PC-9 (cell line): ENCODE measurements at regions not wholly inside any gene's neighbourhood (a gene's known extent, or its start where the extent isn't known, plus 50 kb on each side); places are given as distances from the start of the nearest gene placed in this dataset.

ENCODE experiments used
- BruUV-seq: library from RNA; stranded (reverse); fragments of 400-500 nt; replicated peaks from 2 replicates; lab custom pipeline; 2021; lab: Mats Ljungman, UMichigan
- CTCF ChIA-PET: fragments of 300-600 bp; sonication (Branson Sonifier 250); formaldehyde crosslinking; loops from one replicate; lab custom pipeline; 2022; ENCODE audit warnings: antibody characterized with exemption; lab: Charles Lee
- POLR2A ChIA-PET: fragments of 300-600 bp; sonication (Branson Sonifier 250); formaldehyde crosslinking; loops from one replicate; lab custom pipeline; 2022; ENCODE audit warnings: antibody characterized with exemption; ENCODE audit not compliant: unreplicated experiment; lab: Charles Lee
- DNase-seq, 2 experiments: peaks; one replicate each; pipeline versions ENCODE4 v3.0.0 to v3.0.0-alpha.2; 2015 to 2022; ENCODE audit warnings: mixed read lengths in 1 of 2
- H2AFZ ChIP-seq: fragments of 200-600 bp; sonication (generic); 2 replicates; pipeline ENCODE4 v1.8.1; 2017; ENCODE audit warnings: antibody characterized with exemption
- H3F3A ChIP-seq: fragments of 200-600 bp; sonication (generic); 2 replicates; pipeline ENCODE4 v1.8.1; 2017; ENCODE audit warnings: antibody characterized with exemption, mild to moderate bottlenecking, low read depth; ENCODE audit not compliant: insufficient read depth
- H3K27ac ChIP-seq: fragments of 200-600 bp; sonication (generic); 2 replicates; pipeline ENCODE4 v1.6.1; 2016; ENCODE audit warnings: mixed run types
- H3K27me3 ChIP-seq: fragments of 200-600 bp; sonication (generic); 2 replicates; pipeline ENCODE4 v1.6.1; 2016; ENCODE audit warnings: low read depth, mixed run types; ENCODE audit not compliant: insufficient read depth
- H3K36me3 ChIP-seq: fragments of 200-600 bp; sonication (generic); 2 replicates; pipeline ENCODE4 v1.6.1; 2016; ENCODE audit warnings: low read depth, mixed run types
- H3K4me1 ChIP-seq: fragments of 200-600 bp; sonication (generic); replicated peaks from 2 replicates; pipeline ENCODE4 v1.6.1; 2016; ENCODE audit warnings: mixed run types; ENCODE audit not compliant: insufficient read depth
- H3K4me2 ChIP-seq: fragments of 200-600 bp; sonication (generic); 2 replicates; pipeline ENCODE4 v1.6.1; 2017; ENCODE audit warnings: mixed run types
- H3K4me3 ChIP-seq: fragments of 200-600 bp; sonication (generic); 2 replicates; pipeline ENCODE4 v1.6.1; 2016; ENCODE audit warnings: mixed run types
- H3K79me2 ChIP-seq: fragments of 200-600 bp; sonication (generic); 2 replicates; pipeline ENCODE4 v1.6.1; 2017; ENCODE audit warnings: low read depth, mixed run types
- H3K9me2 ChIP-seq: fragments of 200-600 bp; sonication (generic); 2 replicates; pipeline ENCODE4 v1.8.1; 2017; ENCODE audit warnings: mild to moderate bottlenecking; ENCODE audit not compliant: insufficient read depth
- H3K9me3 ChIP-seq: fragments of 200-600 bp; sonication (generic); 2 replicates; pipeline ENCODE4 v1.8.1; 2016; ENCODE audit warnings: low read depth; ENCODE audit not compliant: insufficient read depth
- H4K20me1 ChIP-seq: fragments of 200-600 bp; sonication (generic); 2 replicates; pipeline ENCODE4 v1.8.1; 2017; ENCODE audit not compliant: insufficient read depth
- CTCF ChIP-seq: fragments of 200-600 bp; sonication (generic); conservative IDR thresholded peaks from 2 replicates; pipeline ENCODE4 v1.6.1; 2017; ENCODE audit warnings: mixed run types, antibody characterized with exemption, mild to moderate bottlenecking, moderate library complexity
- EZH2 ChIP-seq: fragments of 200-600 bp; sonication (generic); IDR thresholded peaks from 2 replicates; pipeline ENCODE4 v1.8.0; 2017; ENCODE audit warnings: antibody characterized with exemption, low read depth
- intact Hi-C: fragments of 100-400 bp; cut with micrococcal nuclease; formaldehyde crosslinking; loops from one replicate; pipeline ENCODE4 v1.10.0; 2022; ENCODE audit not compliant: unreplicated experiment

GRCh38 chr6:137964876-137965275 is 97.8 kb downstream of the TNFAIP3 start:
- DNase-seq, result no peak
- intact Hi-C loops, result no loop called here
- H3K4me3 ChIP-seq, result no peak overlapping the region
- no peaks in the 10 kb centered on the region for H3K9me2 ChIP-seq
- CTCF ChIA-PET, result no interaction called here
- H3K9me3 ChIP-seq, result peaks cover 9% of the 10 kb centered on the region; the same call in 1 of the 2 replicates
- peaks cover 17% of the 10 kb centered on the region for H3K4me1 ChIP-seq
- TF ChIP-seq CTCF, result no peak
- no peak for TF ChIP-seq EZH2
- no peaks in the 10 kb centered on the region for H3K79me2 ChIP-seq
- H2AFZ ChIP-seq, result no peak overlapping the region
- H3K27ac ChIP-seq, result no peak overlapping the region
- BruUV-seq, result no TSS peak
- H3K27me3 ChIP-seq, result no peaks in the 10 kb centered on the region
- no peaks in the 10 kb centered on the region for H4K20me1 ChIP-seq
- POLR2A ChIA-PET, result no interaction called here
- H3F3A ChIP-seq, result peaks cover 8% of the 10 kb centered on the region; the same call in 1 of the 2 replicates
- H3K4me2 ChIP-seq, result no peak overlapping the region
- H3K36me3 ChIP-seq, result no peaks in the 10 kb centered on the region

- CTCF ChIA-PET, result no interaction called here
- H3F3A ChIP-seq, result peaks cover 8% of the 10 kb centered on the region; the same call in 1 of the 2 replicates
- no peaks in the 10 kb centered on the region for H3K9me3 ChIP-seq
- no peaks in the 10 kb centered on the region for H3K36me3 ChIP-seq
- POLR2A ChIA-PET, result no interaction called here
- no peak for TF ChIP-seq CTCF
- TF ChIP-seq EZH2, result no peak
- H3K4me2 ChIP-seq, result peak overlapping the region; percentile 3; the same call in 1 of the 2 replicates
- no peaks in the 10 kb centered on the region for H4K20me1 ChIP-seq
- no peak for DNase-seq
- no peaks in the 10 kb centered on the region for H3K9me2 ChIP-seq
- BruUV-seq, result no TSS peak
- intact Hi-C loops, result no loop called here
- H3K27me3 ChIP-seq, result no peaks in the 10 kb centered on the region
- H3K27ac ChIP-seq, result no peak overlapping the region
- H3K4me3 ChIP-seq, result no peak overlapping the region
- H2AFZ ChIP-seq, result peak overlapping the region; percentile 10
- H3K79me2 ChIP-seq, result no peaks in the 10 kb centered on the region
- H3K4me1 ChIP-seq, result peaks cover 17% of the 10 kb centered on the region
Measured at GRCh38 chr6:137967689-137968454, 100.8 kb downstream of the TNFAIP3 start.

- Histone ChIP-seq H3K4me3 (no peak overlapping the region), H3F3A (peaks cover 8% of the 10 kb centered on the region; the same call in 1 of the 2 replicates), H3K79me2 (no peaks in the 10 kb centered on the region), H2AFZ (peak overlapping the region; percentile 10; the same call in 1 of the 2 replicates), H3K4me1 (peaks cover 17% of the 10 kb centered on the region), H3K9me3 (no peaks in the 10 kb centered on the region), H3K36me3 (no peaks in the 10 kb centered on the region), H4K20me1 (no peaks in the 10 kb centered on the region), H3K9me2 (no peaks in the 10 kb centered on the region), H3K27ac (no peak overlapping the region), H3K27me3 (no peaks in the 10 kb centered on the region), H3K4me2 (peak overlapping the region; percentile 3; the same call in 1 of the 2 replicates)
- CTCF ChIA-PET, result no interaction called here
- intact Hi-C loops, result no loop called here
- DNase-seq, result no peak
- no TSS peak for BruUV-seq
- TF ChIP-seq CTCF, result no peak
- no peak for TF ChIP-seq EZH2
- POLR2A ChIA-PET, result no interaction called here
Measured at GRCh38 chr6:137968455-137968804, 101.4 kb downstream of the TNFAIP3 start.
